Activated CD4-positive, alpha-beta T cell treated with anti-CD3 and anti-CD28 coated beads, Interleukin-2, amount 10 ng/mL, durations not matched to agents 24 days and 14 days (primary cell): ENCODE measurements at regions not wholly inside any gene's neighbourhood (a gene's known extent, or its start where the extent isn't known, plus 50 kb on each side); places are given as distances from the start of the nearest gene placed in this dataset.

ENCODE experiments used
- DNase-seq: peaks from one replicate; pipeline ENCODE4 v3.0.0; 2022
- H3K27ac Mint-ChIP-seq: one replicate; pipeline ENCODE4 v1.8.0; 2022; ENCODE audit warnings: mild to moderate bottlenecking, mixed read lengths
- H3K27me3 Mint-ChIP-seq: one replicate; pipeline ENCODE4 v1.8.0; 2022; ENCODE audit warnings: mixed read lengths
- H3K36me3 Mint-ChIP-seq: one replicate; pipeline ENCODE4 v1.8.0; 2022; ENCODE audit warnings: low read depth, mild to moderate bottlenecking, mixed read lengths
- H3K4me1 Mint-ChIP-seq: one replicate; pipeline ENCODE4 v1.8.0; 2021; ENCODE audit warnings: mixed read lengths
- H3K4me3 Mint-ChIP-seq: one replicate; pipeline ENCODE4 v1.8.0; 2022; ENCODE audit warnings: mild to moderate bottlenecking, moderate library complexity, mixed read lengths
- H3K9me3 Mint-ChIP-seq: one replicate; pipeline ENCODE4 v1.8.0; 2021; ENCODE audit warnings: mixed read lengths
- intact Hi-C: fragments of 100-400 bp; cut with micrococcal nuclease; formaldehyde crosslinking; loops from one replicate; pipeline ENCODE4 v1.15.1; 2023

- no peak overlapping the region for H3K4me3 Mint-ChIP-seq
- H3K9me3 Mint-ChIP-seq: peaks cover 3% of the 10 kb centered on the region
- H3K36me3 Mint-ChIP-seq: no peaks in the 10 kb centered on the region
- no peak for DNase-seq
- no peak overlapping the region for H3K27ac Mint-ChIP-seq
- H3K27me3 Mint-ChIP-seq: no peaks in the 10 kb centered on the region
- peaks cover 7% of the 10 kb centered on the region for H3K4me1 Mint-ChIP-seq
- intact Hi-C loops: loop anchor here (10.0 kb wide), 1 partner anchor 221 kb away; no protein-coding TSS in a partner anchor
Measured at GRCh38 chr5:96285823-96286222, 147.2 kb downstream of the PCSK1 start.

DNA sequence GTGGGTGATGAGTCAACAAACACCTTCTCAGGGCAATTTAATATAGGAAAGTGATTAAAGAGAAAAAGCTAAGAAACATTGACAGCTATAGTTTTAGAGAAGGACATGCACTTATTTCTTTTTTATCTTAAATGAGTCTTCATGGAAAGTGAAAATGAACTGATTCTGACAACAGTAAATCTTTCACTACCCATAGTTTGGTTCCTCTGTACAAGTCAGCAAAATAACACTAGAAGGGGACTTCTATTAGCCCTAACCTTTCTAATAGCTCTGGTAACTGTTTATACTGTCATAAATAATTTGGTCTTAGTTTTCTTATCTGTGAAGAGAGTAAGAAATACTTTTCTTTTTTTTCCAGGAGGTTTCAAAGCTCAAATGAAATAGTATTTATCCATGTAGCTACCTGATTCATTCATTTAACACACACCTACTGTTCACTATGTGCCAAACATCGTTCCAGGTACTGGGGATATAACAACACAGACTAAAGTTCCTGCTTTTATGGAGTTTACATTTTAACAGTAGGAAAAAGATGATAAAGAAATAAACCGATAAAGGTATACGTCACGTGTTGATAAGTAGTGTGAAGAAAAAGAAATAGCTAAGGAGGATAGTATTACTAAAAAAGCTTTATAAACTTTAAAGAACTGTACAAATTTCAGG, 148.2 kb downstream of the PCSK1 start:
- no peak overlapping the region for H3K27ac Mint-ChIP-seq
- peaks cover under 1% of the 10 kb centered on the region for H3K9me3 Mint-ChIP-seq
- no peak for DNase-seq
- intact Hi-C loops: loop anchor here (5.0 to 10.0 kb wide), 2 partner anchors 220 to 568 kb away; no protein-coding TSS in a partner anchor
- H3K36me3 Mint-ChIP-seq: no peaks in the 10 kb centered on the region
- peaks cover 16% of the 10 kb centered on the region for H3K4me1 Mint-ChIP-seq
- no peaks in the 10 kb centered on the region for H3K27me3 Mint-ChIP-seq
- H3K4me3 Mint-ChIP-seq: no peak overlapping the region

DNA sequence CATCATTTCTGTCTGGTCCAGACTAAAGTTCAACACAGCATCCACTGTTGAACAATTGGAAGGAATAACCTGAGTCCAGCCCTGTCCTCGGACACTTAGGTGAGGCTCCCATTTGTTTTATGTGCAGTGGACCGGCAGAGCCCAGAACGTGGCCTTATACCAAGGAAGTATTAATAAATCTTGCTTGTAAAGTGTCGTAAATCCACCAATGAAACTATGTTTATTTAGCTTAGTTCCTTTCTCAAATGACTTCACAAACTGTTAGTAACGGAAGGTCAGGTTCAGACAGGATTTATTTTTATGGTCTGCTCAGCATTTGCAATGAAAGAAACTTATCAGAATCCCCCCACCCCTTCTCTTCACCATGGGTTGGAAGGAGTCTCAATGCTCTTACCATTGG, 149.5 kb downstream of the PCSK1 start:
- Mint-ChIP-seq H3K4me1 (peaks cover 19% of the 10 kb centered on the region), H3K9me3 (no peaks in the 10 kb centered on the region), H3K4me3 (no peak overlapping the region), H3K27me3 (no peaks in the 10 kb centered on the region), H3K27ac (no peak overlapping the region), H3K36me3 (no peaks in the 10 kb centered on the region)
- DNase-seq: no peak
- intact Hi-C loops: loop anchor here (5.0 to 10.0 kb wide), 2 partner anchors 219 to 566 kb away; no protein-coding TSS in a partner anchor

GRCh38 chr5:96282020-96282419, 151.0 kb downstream of the PCSK1 start:
- H3K27ac Mint-ChIP-seq: no peak overlapping the region
- H3K4me3 Mint-ChIP-seq: no peak overlapping the region
- peaks cover 4% of the 10 kb centered on the region for H3K9me3 Mint-ChIP-seq
- H3K36me3 Mint-ChIP-seq: no peaks in the 10 kb centered on the region
- intact Hi-C loops: loop anchor here (5.0 to 10.0 kb wide), 2 partner anchors 217 to 565 kb away; no protein-coding TSS in a partner anchor
- peaks cover 2% of the 10 kb centered on the region for H3K27me3 Mint-ChIP-seq
- no peak for DNase-seq
- H3K4me1 Mint-ChIP-seq: peaks cover 22% of the 10 kb centered on the region

DNA sequence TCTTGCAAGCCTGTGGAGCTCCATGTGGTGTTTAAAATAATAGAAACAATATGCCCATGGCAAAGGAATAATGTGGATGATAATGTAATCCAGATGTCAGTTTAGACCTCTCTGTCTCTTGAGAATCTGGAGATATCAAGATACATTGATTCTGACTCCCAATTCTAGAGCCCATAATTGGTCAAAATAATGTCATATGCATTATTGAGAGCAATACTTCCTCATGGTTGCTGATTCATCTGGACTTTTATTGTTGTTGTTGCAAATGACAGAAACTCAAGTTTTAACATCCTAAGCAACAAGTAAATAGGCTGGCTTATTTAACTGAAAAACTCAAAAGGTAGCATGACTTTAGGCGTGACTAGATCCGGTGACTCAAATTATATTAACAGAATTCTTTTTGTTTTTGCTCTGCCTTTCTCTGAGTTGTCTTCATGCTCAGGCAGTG, 152.1 kb downstream of the PCSK1 start:
- intact Hi-C loops: loop anchor here (1.0 to 10.0 kb wide), 7 partner anchors 23 to 564 kb away; no protein-coding TSS in a partner anchor
- no peaks in the 10 kb centered on the region for H3K36me3 Mint-ChIP-seq
- peaks cover 4% of the 10 kb centered on the region for H3K9me3 Mint-ChIP-seq
- no peak for DNase-seq
- H3K27me3 Mint-ChIP-seq: peaks cover 6% of the 10 kb centered on the region
- H3K27ac Mint-ChIP-seq: peak overlapping the region; percentile 77
- peaks cover 22% of the 10 kb centered on the region for H3K4me1 Mint-ChIP-seq
- no peak overlapping the region for H3K4me3 Mint-ChIP-seq

GRCh38 chr5:96279801-96280542, 153.1 kb downstream of the PCSK1 start:
- Mint-ChIP-seq H3K27me3 (peaks cover 6% of the 10 kb centered on the region), H3K27ac (peak overlapping the region; percentile 77), H3K4me3 (peak overlapping the region; percentile 53), H3K9me3 (peaks cover 4% of the 10 kb centered on the region), H3K36me3 (no peaks in the 10 kb centered on the region), H3K4me1 (peaks cover 22% of the 10 kb centered on the region)
- no peak for DNase-seq
- intact Hi-C loops: loop anchor here (1.0 to 10.0 kb wide), 7 partner anchors 22 to 563 kb away; no protein-coding TSS in a partner anchor

DNA sequence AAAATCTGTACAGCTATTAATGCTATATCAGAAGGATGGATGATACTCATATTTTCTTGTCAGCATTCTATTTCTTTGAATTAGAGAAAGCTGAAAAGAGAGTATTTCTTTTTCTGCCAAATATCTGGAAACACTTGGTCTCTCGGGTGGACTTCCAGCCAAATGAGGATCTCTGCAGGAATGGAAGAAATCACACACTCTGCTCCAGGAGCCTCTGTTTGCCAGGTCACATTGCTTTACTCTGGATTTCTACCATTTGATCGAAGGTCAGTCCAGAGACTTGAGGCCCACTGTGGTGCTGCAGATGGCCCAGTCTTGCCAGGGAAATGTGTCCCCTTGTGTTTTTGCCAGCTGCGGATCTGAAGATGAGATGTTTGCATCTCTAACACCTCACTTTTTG, 154.1 kb downstream of the PCSK1 start:
- no peaks in the 10 kb centered on the region for H3K36me3 Mint-ChIP-seq
- H3K27ac Mint-ChIP-seq: no peak overlapping the region
- H3K4me1 Mint-ChIP-seq: peaks cover 20% of the 10 kb centered on the region
- intact Hi-C loops: no loop called here
- peaks cover 8% of the 10 kb centered on the region for H3K27me3 Mint-ChIP-seq
- no peak overlapping the region for H3K4me3 Mint-ChIP-seq
- H3K9me3 Mint-ChIP-seq: peaks cover 7% of the 10 kb centered on the region
- no peak for DNase-seq

- no peaks in the 10 kb centered on the region for H3K36me3 Mint-ChIP-seq
- peaks cover 7% of the 10 kb centered on the region for H3K4me1 Mint-ChIP-seq
- no peak overlapping the region for H3K4me3 Mint-ChIP-seq
- H3K27ac Mint-ChIP-seq: no peak overlapping the region
- intact Hi-C loops: no loop called here
- H3K27me3 Mint-ChIP-seq: peaks cover 8% of the 10 kb centered on the region
- peaks cover 10% of the 10 kb centered on the region for H3K9me3 Mint-ChIP-seq
- no peak for DNase-seq
Measured at GRCh38 chr5:96275051-96275450, 158.0 kb downstream of the PCSK1 start.

DNA sequence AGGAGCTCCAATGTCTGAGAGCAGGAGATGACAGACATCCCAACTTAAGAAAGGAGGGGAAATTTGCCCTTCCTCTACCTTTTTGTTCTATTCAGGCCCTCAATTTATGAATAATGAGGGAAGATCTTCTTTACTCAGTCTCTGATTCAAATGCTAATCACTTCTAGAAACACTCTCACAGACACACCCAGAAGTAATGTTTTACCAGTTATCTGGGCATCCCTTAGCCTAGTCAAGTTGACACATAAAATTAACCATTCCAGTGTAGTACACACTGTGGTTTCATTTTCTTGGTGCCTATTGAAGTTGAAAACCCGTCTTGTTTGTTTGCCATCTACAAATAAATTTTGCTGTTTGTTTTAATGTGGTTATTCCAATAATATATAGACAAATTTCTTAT, 167.6 kb downstream of the PCSK1 start:
- Mint-ChIP-seq H3K9me3 (peaks cover 13% of the 10 kb centered on the region), H3K4me1 (no peaks in the 10 kb centered on the region), H3K4me3 (no peak overlapping the region), H3K27me3 (peaks cover 3% of the 10 kb centered on the region), H3K27ac (no peak overlapping the region), H3K36me3 (no peaks in the 10 kb centered on the region)
- intact Hi-C loops: no loop called here
- DNase-seq: no peak

- intact Hi-C loops: no loop called here
- no peak for DNase-seq
- Mint-ChIP-seq H3K4me3 (no peak overlapping the region), H3K36me3 (no peaks in the 10 kb centered on the region), H3K27me3 (peaks cover 3% of the 10 kb centered on the region), H3K9me3 (peaks cover 4% of the 10 kb centered on the region), H3K4me1 (peaks cover 1% of the 10 kb centered on the region), H3K27ac (no peak overlapping the region)
Measured at GRCh38 chr5:96264047-96264446, 169.0 kb downstream of the PCSK1 start.

DNA sequence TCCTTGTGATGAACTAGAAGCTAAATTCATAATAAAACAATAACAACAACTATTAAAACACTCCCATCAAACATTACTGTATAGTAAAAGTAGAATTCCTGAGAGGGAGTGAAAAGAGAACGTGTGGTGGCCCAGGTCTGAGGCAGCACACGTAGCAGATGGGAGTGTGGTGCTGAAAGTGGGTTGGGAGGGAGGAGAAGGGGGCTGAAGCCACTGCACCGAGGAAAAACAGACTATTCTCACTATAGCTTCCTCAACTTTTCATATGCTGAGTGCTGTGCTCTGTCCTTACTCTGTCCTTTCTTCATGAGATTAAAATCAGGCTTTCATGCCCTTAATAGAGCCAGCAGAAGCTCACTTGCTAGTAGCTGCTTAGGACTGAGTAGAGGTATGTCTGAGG, 170.9 kb downstream of the PCSK1 start:
- H3K27ac Mint-ChIP-seq: no peak overlapping the region
- intact Hi-C loops: no loop called here
- no peak for DNase-seq
- no peaks in the 10 kb centered on the region for H3K36me3 Mint-ChIP-seq
- peaks cover 3% of the 10 kb centered on the region for H3K27me3 Mint-ChIP-seq
- H3K4me1 Mint-ChIP-seq: peaks cover 3% of the 10 kb centered on the region
- peaks cover 4% of the 10 kb centered on the region for H3K9me3 Mint-ChIP-seq
- H3K4me3 Mint-ChIP-seq: no peak overlapping the region

- H3K9me3 Mint-ChIP-seq: peaks cover 4% of the 10 kb centered on the region
- peaks cover 3% of the 10 kb centered on the region for H3K4me1 Mint-ChIP-seq
- DNase-seq: no peak
- H3K36me3 Mint-ChIP-seq: no peaks in the 10 kb centered on the region
- H3K27me3 Mint-ChIP-seq: no peaks in the 10 kb centered on the region
- no peak overlapping the region for H3K27ac Mint-ChIP-seq
- H3K4me3 Mint-ChIP-seq: no peak overlapping the region
- intact Hi-C loops: no loop called here
Measured at GRCh38 chr5:96260009-96260408, 173.0 kb downstream of the PCSK1 start.

DNA sequence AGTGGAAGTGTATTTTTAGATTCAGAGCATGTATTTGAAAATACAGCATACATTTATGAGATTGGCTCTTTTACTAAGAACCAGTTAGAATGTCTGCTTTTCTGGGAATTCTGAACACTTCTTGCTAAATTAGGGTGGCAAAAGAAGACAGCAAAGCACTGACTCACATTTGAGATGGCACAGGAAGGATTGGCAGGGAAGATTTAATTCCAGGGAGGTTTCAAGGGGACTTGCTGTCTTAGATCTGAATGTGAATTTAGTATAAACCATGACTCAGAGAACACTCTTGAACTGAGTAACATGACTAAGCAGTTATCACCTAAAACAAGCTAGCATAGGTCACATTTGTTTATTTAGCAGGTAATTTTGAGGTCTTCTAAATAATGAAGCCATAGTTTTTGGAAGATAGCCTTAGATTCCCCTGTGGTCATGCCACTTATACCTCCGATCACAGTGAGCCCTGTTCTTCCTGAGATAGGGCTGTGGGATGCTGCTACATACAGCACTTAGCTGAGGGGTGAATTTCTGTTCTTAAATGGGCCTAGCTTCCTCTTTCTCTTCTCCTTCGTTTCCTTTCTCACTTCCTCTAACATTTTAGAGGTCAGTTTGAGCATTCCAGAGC, 173.8 kb downstream of the PCSK1 start:
- Mint-ChIP-seq H3K9me3 (no peaks in the 10 kb centered on the region), H3K4me1 (peaks cover 3% of the 10 kb centered on the region), H3K27me3 (peaks cover 2% of the 10 kb centered on the region), H3K4me3 (no peak overlapping the region), H3K27ac (no peak overlapping the region), H3K36me3 (no peaks in the 10 kb centered on the region)
- no peak for DNase-seq
- intact Hi-C loops: no loop called here

DNA sequence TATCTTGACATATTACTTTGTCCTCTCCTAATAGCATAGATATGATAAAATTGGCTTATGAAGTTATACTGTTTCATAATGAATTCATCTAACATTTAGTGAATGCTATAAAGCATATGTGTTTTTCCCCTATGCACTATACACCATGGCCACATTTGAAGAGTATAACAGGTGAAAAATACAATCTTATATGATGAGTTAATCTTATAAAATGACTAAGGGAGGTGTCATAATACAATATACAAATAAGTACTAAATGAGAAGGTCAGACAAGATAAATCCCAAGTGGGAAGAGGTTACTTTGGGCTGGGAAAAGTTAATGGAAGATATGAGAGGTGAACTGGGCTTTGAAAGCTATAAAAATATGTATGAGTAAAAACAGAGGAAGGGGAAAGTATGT, 174.4 kb downstream of the PCSK1 start:
- Mint-ChIP-seq H3K4me3 (no peak overlapping the region), H3K27ac (no peak overlapping the region), H3K36me3 (no peaks in the 10 kb centered on the region), H3K4me1 (peaks cover 3% of the 10 kb centered on the region), H3K27me3 (peaks cover 2% of the 10 kb centered on the region), H3K9me3 (no peaks in the 10 kb centered on the region)
- DNase-seq: no peak
- intact Hi-C loops: loop anchor here (1.0 kb wide), 1 partner anchor 22 kb away; no protein-coding TSS in a partner anchor
